PC-3 (cell line): ENCODE measurements at regions not wholly inside any gene's neighbourhood (a gene's known extent, or its start where the extent isn't known, plus 50 kb on each side); places are given as distances from the start of the nearest gene placed in this dataset.

ENCODE experiments used
- EZH2 ChIP-seq: fragments of 300-600 bp; sonication (generic); IDR thresholded peaks from one replicate; pipeline ENCODE4 v1.6.1; 2017; ENCODE audit warnings: antibody characterized with exemption, mild to moderate bottlenecking, low read length; ENCODE audit not compliant: unreplicated experiment
- EZH2phosphoT487 ChIP-seq: fragments of 300-600 bp; sonication (generic); IDR thresholded peaks from 2 replicates; pipeline ENCODE4 v1.6.1; 2018; ENCODE audit warnings: mild to moderate bottlenecking, antibody characterized with exemption, low read length, borderline replicate concordance
- TF ChIP-seq, protein P1 (sequence below): fragments of 300-600 bp; sonication (generic); conservative IDR thresholded peaks from 2 replicates; pipeline ENCODE4 v1.5.1; 2017; ENCODE audit warnings: antibody characterized with exemption, low read depth, mild to moderate bottlenecking, low read length

DNA sequence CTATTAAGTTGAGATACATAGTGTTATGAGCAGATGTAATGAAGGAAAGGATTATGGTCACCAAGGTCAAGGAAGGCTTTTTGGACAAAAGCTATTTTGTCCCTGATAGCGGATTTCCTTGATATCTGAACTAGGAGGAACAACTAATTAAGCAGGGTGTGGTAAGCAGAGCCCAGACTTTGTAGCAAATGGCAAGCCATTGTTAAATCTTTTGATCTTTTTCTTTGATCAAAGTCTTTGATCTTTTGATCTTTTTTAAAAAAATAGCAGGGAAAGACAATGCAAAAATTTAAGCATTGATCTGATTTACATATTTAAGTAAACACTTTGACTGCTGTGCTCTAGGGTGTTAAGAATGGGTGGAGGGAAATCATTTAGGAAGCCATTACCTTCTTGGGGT is 1242.0 kb downstream of the MAT2B start:
- TF ChIP-seq, protein P1, sequence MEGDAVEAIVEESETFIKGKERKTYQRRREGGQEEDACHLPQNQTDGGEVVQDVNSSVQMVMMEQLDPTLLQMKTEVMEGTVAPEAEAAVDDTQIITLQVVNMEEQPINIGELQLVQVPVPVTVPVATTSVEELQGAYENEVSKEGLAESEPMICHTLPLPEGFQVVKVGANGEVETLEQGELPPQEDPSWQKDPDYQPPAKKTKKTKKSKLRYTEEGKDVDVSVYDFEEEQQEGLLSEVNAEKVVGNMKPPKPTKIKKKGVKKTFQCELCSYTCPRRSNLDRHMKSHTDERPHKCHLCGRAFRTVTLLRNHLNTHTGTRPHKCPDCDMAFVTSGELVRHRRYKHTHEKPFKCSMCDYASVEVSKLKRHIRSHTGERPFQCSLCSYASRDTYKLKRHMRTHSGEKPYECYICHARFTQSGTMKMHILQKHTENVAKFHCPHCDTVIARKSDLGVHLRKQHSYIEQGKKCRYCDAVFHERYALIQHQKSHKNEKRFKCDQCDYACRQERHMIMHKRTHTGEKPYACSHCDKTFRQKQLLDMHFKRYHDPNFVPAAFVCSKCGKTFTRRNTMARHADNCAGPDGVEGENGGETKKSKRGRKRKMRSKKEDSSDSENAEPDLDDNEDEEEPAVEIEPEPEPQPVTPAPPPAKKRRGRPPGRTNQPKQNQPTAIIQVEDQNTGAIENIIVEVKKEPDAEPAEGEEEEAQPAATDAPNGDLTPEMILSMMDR, result no peak
- TF ChIP-seq EZH2phosphoT487 (no peak), EZH2 (no peak)
